ENCODE measurements at regions not wholly inside any gene's neighbourhood (a gene's known extent, or its start where the extent isn't known, plus 50 kb on each side); places are given as distances from the start of the nearest gene placed in this dataset.

DNA sequence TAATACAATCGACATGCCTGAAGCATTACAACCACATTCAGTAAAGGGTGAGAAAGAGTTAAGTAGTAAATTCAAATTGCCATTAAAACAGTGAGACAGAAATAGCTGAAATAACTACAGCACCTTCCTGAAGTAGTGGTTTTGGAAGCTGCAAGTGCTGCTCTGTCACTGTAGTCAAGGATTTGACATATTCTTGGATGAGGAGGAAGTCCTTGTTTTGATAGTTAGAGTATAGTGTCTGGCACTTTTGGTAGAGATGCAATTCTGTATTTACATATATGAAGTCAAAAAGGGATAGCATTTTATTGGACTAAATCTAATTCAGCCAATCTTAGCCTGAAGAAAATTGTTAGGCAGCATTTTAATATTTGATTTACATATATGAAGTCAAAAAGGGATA is 1559.6 kb downstream of the TECRL start:
- DNase-seq = no peak

DNA sequence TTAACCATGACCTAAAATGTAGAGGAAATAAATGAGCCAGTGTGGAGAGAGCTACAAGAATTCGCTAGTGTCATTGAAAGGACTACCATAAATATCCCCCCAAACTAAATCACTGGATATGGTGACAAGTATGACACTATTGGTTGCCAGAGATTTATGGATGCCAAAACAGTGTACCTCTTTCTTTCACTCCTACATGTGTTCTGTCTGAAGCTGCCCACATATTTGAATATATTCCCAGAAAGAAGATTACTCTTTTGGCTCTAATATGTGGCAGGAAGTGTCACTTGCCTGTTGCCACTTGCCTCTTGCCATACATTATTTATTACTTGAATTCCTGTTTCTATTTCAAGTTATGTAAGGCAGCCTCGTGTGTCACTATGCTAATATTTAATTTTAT is 1573.6 kb downstream of the TECRL start:
- DNase-seq = no peak

- no peak for DNase-seq
Observed at GRCh38 chr4:62822306-62822705, 1586.9 kb downstream of the TECRL start.

DNA sequence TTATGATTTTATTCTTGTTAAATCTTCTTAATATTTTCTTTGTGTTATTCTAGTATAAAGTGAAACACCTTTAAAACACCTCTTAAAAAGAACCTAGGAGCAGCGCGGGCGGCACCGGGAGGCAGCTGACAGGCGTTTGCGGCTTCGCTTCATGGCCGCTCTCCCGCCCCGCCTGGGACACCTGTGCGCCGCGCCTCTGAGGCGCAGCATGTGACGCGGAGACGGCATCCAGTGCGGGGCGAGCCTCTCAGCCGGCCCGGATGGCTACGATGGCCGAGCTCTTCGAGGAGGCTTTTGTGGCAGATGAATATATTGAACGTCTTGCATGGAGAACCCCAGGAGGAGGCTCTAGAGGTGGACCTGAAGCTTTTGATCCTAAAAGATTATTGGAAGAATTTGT is 1592.7 kb downstream of the TECRL start:
- no peak for DNase-seq

DNA sequence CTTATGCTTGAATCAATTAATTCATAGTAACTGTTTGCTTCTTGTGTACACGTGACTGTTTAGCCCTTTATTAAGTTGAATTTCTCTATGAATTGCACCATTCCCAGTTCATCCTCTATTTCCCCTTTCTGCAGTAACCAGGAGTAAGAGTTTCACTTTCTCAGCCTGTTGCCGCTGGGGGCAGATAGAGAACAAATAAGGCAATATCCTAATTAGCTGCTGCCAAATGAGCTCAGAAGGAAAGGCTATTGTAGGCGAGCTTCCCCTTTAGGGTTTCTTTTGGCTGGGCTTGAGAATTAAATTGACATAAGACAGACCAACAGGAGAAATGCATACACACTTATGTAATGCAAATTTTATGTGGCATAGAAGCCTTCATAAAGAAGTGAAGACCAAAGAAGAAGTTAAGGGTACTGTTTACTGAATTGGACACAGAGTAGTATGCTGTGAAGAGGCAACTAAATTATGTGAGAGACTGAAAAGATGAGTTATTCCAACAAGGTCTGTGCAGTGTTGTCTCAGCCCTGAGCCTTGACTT is 1594.7 kb downstream of the TECRL start:
- DNase-seq = no peak

DNA sequence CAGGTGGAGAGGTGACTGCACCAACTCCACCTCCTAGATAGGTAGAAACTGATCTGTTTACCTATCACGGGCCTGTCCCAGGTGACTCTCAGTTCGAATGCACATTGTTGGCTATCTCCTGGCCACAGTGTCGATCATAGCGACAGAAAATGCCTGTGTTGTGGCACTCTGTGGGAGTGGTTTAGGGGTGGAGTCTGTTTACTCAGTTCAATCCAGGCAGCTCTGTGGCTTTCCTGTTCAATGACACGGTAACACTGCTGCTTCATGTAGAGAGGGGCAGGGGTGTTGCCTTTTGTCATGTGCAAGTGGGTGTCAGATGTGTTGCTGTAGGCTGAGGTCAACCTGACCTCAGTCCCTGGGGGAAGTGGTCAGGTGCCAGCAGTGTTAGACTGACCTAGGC is 1602.4 kb downstream of the TECRL start:
- DNase-seq = no peak

GRCh38 chr4:62804075-62804474 is 1603.9 kb downstream of the ADGRL3 start:
- no peak for DNase-seq

- DNase-seq = no peak
Observed at GRCh38 chr4:62797221-62797620, 1597.1 kb downstream of the ADGRL3 start.

- DNase-seq = no peak
Observed at GRCh38 chr4:62791386-62791785, 1591.3 kb downstream of the ADGRL3 start.

GRCh38 chr4:62771983-62772557 is 1571.9 kb downstream of the ADGRL3 start:
- no peak for DNase-seq

DNA sequence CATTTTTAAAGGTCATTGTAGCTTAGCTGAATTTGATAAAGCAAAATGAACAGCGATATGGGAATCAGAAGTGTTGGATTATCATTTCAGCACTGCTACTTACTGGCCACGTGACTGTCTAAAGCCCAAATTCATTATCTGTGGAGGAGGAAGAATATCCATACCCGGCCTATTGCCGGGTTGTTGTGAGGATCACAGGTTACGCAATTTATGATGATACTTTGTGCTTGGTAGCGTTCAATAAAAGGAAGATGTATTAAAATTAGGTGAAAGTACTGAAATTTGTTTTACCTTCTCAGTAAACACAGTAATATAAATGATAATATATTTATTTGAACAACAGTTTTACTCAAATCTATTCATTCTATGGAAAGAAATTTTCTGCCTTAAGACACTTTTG is 1540.2 kb downstream of the ADGRL3 start:
- DNase-seq = no peak

DNA sequence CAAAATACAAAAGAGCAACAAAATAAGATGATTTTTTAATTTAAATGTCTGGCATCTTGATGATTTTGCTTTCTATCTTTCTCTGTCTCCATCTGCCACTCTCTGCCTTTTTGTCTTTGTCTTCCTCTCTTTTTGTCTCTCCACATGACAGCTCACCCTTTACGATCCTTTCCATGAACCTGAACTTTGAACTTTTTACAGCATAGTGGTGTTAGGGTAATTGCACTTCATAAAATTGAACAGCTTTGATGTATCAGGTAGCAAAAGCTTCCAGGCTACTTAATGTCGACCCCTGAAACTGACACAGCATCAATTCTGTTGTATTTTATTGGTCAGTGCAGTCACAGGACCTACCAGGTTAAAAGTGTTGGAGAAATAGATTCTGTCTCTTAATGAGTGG is 1517.0 kb downstream of the ADGRL3 start:
- no peak for DNase-seq

- DNase-seq = no peak
Observed at GRCh38 chr4:62711575-62711974, 1511.4 kb downstream of the ADGRL3 start.

DNA sequence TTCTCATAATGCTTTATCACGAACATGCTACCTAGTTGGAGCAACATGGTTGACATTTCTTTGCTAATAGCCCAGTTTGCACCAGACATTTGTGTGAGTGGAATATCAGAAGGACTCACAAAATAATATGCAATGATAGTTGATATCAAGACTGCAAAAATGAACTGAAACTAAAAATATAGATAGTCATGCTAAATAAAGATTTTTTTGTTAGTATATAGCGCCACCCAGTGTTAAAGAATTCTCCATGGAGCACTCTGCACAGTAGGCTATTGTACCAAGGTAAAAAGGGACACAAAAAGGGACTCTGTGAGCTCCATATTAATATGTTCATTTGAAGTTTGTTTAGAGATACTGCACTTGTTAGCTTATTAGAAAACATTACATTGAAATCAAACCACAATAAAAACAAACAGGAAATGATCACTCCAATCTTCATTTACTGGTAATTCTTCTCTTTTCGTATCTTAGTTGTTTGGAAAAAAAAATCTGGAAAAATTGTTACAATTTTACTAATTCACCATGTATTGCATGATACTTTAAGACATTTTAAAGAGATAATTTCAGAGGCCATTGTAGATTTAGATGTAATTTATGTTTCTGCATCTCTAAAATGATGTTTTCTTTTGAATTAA is 1509.6 kb downstream of the ADGRL3 start:
- DNase-seq = no peak

DNA sequence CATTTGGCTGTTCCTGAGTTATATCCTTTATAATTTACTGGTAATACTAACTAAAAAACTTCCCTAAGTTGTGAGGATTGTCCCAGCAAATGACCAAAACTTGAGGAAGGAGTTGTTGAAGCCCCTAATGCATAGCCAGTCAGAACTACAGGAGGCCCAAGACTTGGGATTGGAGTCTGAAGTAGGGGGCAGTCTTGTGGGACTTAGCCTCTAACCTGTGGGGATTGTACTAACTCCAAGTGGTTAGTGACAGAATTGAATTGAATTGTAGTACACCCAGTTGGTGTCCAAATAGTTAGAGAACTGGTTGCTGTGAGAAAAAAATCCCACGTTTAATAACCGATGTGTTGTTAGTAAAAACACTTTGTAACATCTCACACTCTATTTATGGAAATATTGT is 1506.3 kb downstream of the ADGRL3 start:
- no peak for DNase-seq

DNA sequence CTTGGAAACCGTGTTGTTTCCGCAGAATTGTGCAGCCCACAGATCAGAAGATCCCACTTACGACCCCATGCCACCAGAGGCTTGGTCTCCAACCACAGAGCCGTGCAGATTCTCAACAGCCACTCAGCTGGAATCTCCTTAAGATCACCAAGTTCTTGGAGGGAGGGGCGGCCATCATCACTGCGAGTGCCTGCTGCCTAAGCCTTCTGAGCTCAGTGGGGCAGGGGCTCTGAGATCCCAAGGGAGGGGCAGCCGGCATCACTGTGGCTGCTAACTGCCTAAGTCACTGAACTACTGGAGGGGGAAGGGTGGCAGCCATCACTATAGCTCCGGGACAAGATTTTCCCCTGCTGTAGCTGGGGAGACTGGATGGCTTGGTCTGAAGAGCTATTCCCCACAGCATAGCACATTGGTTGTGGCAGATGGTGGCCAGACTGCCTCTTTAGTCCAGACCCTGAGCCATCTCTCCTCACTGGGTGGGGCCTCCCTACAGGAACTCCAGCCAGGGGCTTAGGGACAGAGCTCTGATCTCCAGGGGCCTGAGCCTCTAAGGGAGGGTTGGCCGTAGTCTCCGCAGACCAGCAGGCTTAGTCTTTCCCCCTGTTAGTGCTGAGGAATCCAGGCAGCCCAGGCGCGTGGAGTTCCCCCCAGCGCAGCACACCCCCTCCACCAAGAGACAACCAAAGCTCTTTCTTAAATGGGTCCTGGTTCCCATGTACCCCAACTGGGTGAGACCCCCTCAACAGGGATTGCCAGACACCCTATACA is 1483.9 kb downstream of the ADGRL3 start:
- DNase-seq = no peak

DNA sequence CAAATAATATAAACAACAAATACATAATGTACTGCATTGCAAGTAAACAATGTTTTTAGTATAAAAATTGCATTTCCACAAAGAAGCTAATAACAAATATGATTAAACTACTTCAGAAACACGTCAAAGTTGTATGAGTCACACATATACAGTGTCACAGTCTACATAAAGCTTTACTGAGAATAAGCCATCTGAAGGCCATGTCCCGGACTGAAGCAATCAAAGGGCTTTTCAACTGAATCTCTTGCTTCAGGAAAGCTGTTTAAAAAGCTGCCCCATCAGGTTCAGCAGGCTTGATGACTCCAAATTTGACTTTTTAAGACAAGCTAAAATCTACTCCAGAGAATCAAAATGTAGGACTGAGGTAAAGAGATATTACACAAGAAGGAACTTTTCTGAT is 1476.8 kb downstream of the ADGRL3 start:
- no peak for DNase-seq

- DNase-seq = peak; percentile 79
Observed at GRCh38 chr4:62670514-62670913, 1470.4 kb downstream of the ADGRL3 start.

GRCh38 chr4:62661821-62662220 is 1461.7 kb downstream of the ADGRL3 start:
- DNase-seq = no peak

GRCh38 chr4:62656006-62656405 is 1455.9 kb downstream of the ADGRL3 start:
- no peak for DNase-seq

- peak; percentile 7 for DNase-seq
Observed at GRCh38 chr4:62644372-62644771, 1444.2 kb downstream of the ADGRL3 start.

DNA sequence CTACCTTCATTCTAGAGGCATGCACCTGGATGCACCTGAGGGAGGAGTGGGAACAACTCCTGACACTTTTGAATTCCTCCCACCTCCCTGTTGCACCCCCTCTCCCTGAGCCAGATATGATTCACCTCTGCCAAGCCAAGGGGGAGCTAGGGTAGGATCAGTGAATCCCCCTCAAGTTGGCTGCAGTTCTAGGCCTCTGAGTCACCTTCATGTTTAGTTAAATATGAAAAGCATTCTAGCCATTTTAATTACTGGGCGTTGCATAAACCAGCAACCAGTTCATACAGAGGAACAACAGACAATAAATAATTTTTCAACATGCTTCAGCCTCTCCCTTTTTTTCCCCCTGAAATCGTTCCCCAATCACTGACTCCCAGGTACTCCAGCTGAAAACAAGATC is 1440.2 kb downstream of the ADGRL3 start:
- DNase-seq = no peak

GRCh38 chr4:62627671-62628070 is 1427.5 kb downstream of the ADGRL3 start:
- DNase-seq = no peak

DNA sequence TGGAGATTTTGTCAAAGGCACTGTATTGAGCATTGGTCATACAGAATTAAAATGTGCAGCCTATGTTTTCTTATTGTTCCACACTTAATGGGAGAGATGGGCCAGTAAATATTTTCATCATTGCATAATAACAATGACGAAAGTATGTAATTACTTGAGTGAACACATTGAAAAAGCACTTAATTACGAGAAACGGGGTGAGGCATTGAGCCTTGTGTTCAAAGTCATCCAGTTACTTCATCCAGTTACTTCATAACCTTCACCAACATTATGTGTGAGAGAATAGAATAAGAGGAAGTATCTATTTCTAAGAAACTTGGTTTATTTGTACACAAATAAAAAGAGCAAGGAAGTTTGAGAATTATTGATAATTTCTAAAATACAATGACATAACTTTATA is 1427.0 kb downstream of the ADGRL3 start:
- DNase-seq = no peak

All from NCI-H524 treated with DMSO at 0.1 percent for 48 hours (cell line).